Testis (tissue), 2 donors: ENCODE measurements at regions not wholly inside any gene's neighbourhood (a gene's known extent, or its start where the extent isn't known, plus 50 kb on each side); places are given as distances from the start of the nearest gene placed in this dataset.

Experiments used
- CTCF ChIP-seq, 3 experiments: fragments of 450-650 bp in 2 of 3; fragments of 200-600 bp in 1 of 3; sonication (generic) in 1 of 3; IDR thresholded peaks; one replicate each; pipeline ENCODE4 v1.5.1; 2016 to 2019; ENCODE audit warnings: antibody characterized with exemption in 3 of 3, mild to moderate bottlenecking in 2 of 3, moderate library complexity in 1 of 3
- POLR2A ChIP-seq: fragments of 450-650 bp; IDR thresholded peaks from one replicate; pipeline ENCODE4 v1.6.1; 2017; ENCODE audit warnings: antibody characterized with exemption, mild to moderate bottlenecking, moderate library complexity

- TF ChIP-seq CTCF (IDR thresholded peaks at IDR 0.05) (no peak), POLR2A (no peak)
These were observed 586.8 kb upstream of the MAP3K7 start for GRCh38 chr6:91173651-91174050.
